WTC11 (cell line): ENCODE measurements at regions not wholly inside any gene's neighbourhood (a gene's known extent, or its start where the extent isn't known, plus 50 kb on each side); places are given as distances from the start of the nearest gene placed in this dataset.

Source experiments
- AR ChIP-seq: fragments of 250-450 bp; sonication (Bioruptor Pico); IDR thresholded peaks from 2 replicates; pipeline ENCODE4 v1.9.0; 2021; ENCODE audit warnings: mild to moderate bottlenecking
- ATF2 ChIP-seq: sonication (generic); formaldehyde crosslinking; IDR thresholded peaks from 2 replicates; pipeline ENCODE4 v1.8.1; 2022; ENCODE audit warnings: low read depth, missing genetic modification reagents, borderline replicate concordance
- CREB1 ChIP-seq: sonication (generic); formaldehyde crosslinking; IDR thresholded peaks from 2 replicates; pipeline ENCODE4 v1.8.0; 2023; ENCODE audit warnings: mild to moderate bottlenecking, missing genetic modification reagents
- CTCF ChIP-seq: fragments of 200-600 bp; IDR thresholded peaks from 2 replicates; pipeline ENCODE4 v1.8.0; 2022; ENCODE audit warnings: antibody characterized with exemption
- E2F5 ChIP-seq: sonication (generic); formaldehyde crosslinking; IDR thresholded peaks from 2 replicates; pipeline ENCODE4 v1.8.1; 2022; ENCODE audit warnings: mild to moderate bottlenecking, moderate library complexity, missing genetic modification reagents
- ERG ChIP-seq: fragments of 250-450 bp; sonication (Bioruptor Pico); IDR thresholded peaks from 2 replicates; pipeline ENCODE4 v1.8.0; 2021; ENCODE audit warnings: mild to moderate bottlenecking
- ETV6 ChIP-seq: sonication (generic); formaldehyde crosslinking; IDR thresholded peaks from 2 replicates; pipeline ENCODE4 v1.8.1; 2022; ENCODE audit warnings: mild to moderate bottlenecking, missing genetic modification reagents
- FOXJ3 ChIP-seq: sonication (generic); formaldehyde crosslinking; IDR thresholded peaks from 2 replicates; pipeline ENCODE4 v1.9.0; 2021; ENCODE audit warnings: missing genetic modification reagents, mild to moderate bottlenecking, borderline replicate concordance
- FOXP1 ChIP-seq: sonication (generic); formaldehyde crosslinking; IDR thresholded peaks from 2 replicates; pipeline ENCODE4 v1.8.0; 2022; ENCODE audit warnings: missing genetic modification reagents, mild to moderate bottlenecking, moderate library complexity, borderline replicate concordance
- MXD4 ChIP-seq: fragments of 250-450 bp; sonication (Bioruptor Pico); IDR thresholded peaks from 2 replicates; pipeline ENCODE4 v1.8.0; 2021; ENCODE audit warnings: mild to moderate bottlenecking, moderate library complexity, borderline replicate concordance
- PRDM15 ChIP-seq: sonication (generic); formaldehyde crosslinking; IDR thresholded peaks from 2 replicates; pipeline ENCODE4 v1.8.0; 2022; ENCODE audit warnings: missing genetic modification reagents
- TEAD1 ChIP-seq: sonication (generic); formaldehyde crosslinking; IDR thresholded peaks from 2 replicates; pipeline ENCODE4 v1.8.0; 2022; ENCODE audit warnings: mild to moderate bottlenecking, missing genetic modification reagents
- USF2 ChIP-seq: sonication (generic); formaldehyde crosslinking; IDR thresholded peaks from 2 replicates; pipeline ENCODE4 v1.8.1; 2023; ENCODE audit warnings: mild to moderate bottlenecking, missing genetic modification reagents, moderate library complexity
- ZNF263 ChIP-seq: sonication (generic); formaldehyde crosslinking; IDR thresholded peaks from 2 replicates; pipeline ENCODE4 v1.8.1; 2022; ENCODE audit warnings: low read depth, mild to moderate bottlenecking, moderate library complexity, missing genetic modification reagents

GRCh38 chr4:25523405-25523804 is 132.2 kb upstream of the SLC34A2 start:
- TF ChIP-seq FOXJ3 (CRISPR knock-in tag) = no peak
- TF ChIP-seq ETV6 (CRISPR knock-in tag) = no peak
- no peak for TF ChIP-seq PRDM15 (CRISPR knock-in tag)
- no peak for TF ChIP-seq E2F5 (CRISPR knock-in tag)
- TF ChIP-seq CTCF = no peak
- TF ChIP-seq ZNF263 (CRISPR knock-in tag) = no peak
- TF ChIP-seq ATF2 (CRISPR knock-in tag) = no peak
- no peak for TF ChIP-seq ERG (CRISPR knock-in tag)
- no peak for TF ChIP-seq CREB1 (CRISPR knock-in tag)
- no peak for TF ChIP-seq USF2 (CRISPR knock-in tag)
- TF ChIP-seq MXD4 (CRISPR knock-in tag) = no peak
- TF ChIP-seq TEAD1 (CRISPR knock-in tag) = no peak
- TF ChIP-seq AR (CRISPR knock-in tag) = no peak
- TF ChIP-seq FOXP1 (CRISPR knock-in tag) = no peak
